LHCN-M2 (cell line): ENCODE measurements at regions not wholly inside any gene's neighbourhood (a gene's known extent, or its start where the extent isn't known, plus 50 kb on each side); places are given as distances from the start of the nearest gene placed in this dataset.

Experiments
- DNase-seq: peaks from one replicate; pipeline ENCODE4 v3.0.0-alpha.2; 2012; ENCODE audit warnings: low read depth

- DNase-seq: no peak
Observed at GRCh38 chr3:154582501-154582900, 152.5 kb upstream of the GPR149 start.

GRCh38 chr3:154571553-154572226, 141.7 kb upstream of the GPR149 start:
- DNase-seq: no peak

- no peak for DNase-seq
Observed at GRCh38 chr3:154568064-154568463, 138.1 kb upstream of the GPR149 start.

- DNase-seq: no peak
Observed at GRCh38 chr3:154559623-154560022, 129.6 kb upstream of the GPR149 start.

- DNase-seq: no peak
Observed at GRCh38 chr3:154552338-154552737, 122.3 kb upstream of the GPR149 start.

- no peak for DNase-seq
Observed at GRCh38 chr3:154549391-154549790, 119.4 kb upstream of the GPR149 start.

- no peak for DNase-seq
Observed at GRCh38 chr3:154548341-154548740, 118.4 kb upstream of the GPR149 start.

- no peak for DNase-seq
Observed at GRCh38 chr3:154542837-154543236, 112.8 kb upstream of the GPR149 start.

GRCh38 chr3:154540950-154541604, 111.1 kb upstream of the GPR149 start:
- DNase-seq: peak; percentile 3

GRCh38 chr3:154538566-154539360, 108.8 kb upstream of the GPR149 start:
- peak; percentile 4 for DNase-seq

GRCh38 chr3:154536751-154537150, 106.8 kb upstream of the GPR149 start:
- DNase-seq: no peak

GRCh38 chr3:154522036-154522602, 92.1 kb upstream of the GPR149 start:
- no peak for DNase-seq

- no peak for DNase-seq
Observed at GRCh38 chr3:154517404-154517803, 87.4 kb upstream of the GPR149 start.

GRCh38 chr3:154515921-154516320, 85.9 kb upstream of the GPR149 start:
- DNase-seq: no peak

GRCh38 chr3:154510780-154511179, 80.8 kb upstream of the GPR149 start:
- DNase-seq: no peak

- no peak for DNase-seq
Observed at GRCh38 chr3:154507727-154508126, 77.7 kb upstream of the GPR149 start.

GRCh38 chr3:154496978-154497377, 67.0 kb upstream of the GPR149 start:
- peak; percentile 1 for DNase-seq

- DNase-seq: no peak
Observed at GRCh38 chr3:154496540-154496939, 66.5 kb upstream of the GPR149 start.

- DNase-seq: no peak
Observed at GRCh38 chr3:154486949-154487348, 57.0 kb upstream of the GPR149 start.

GRCh38 chr3:154482507-154482906, 52.5 kb upstream of the GPR149 start:
- DNase-seq: no peak

- DNase-seq: no peak
Observed at GRCh38 chr3:154480033-154480432, 50.0 kb upstream of the GPR149 start.
